B cell (primary cell): ENCODE measurements at regions not wholly inside any gene's neighbourhood (a gene's known extent, or its start where the extent isn't known, plus 50 kb on each side); places are given as distances from the start of the nearest gene placed in this dataset.

Source experiments
- EZH2 ChIP-seq: IDR thresholded peaks from 2 replicates; pipeline ENCODE4 v1.6.1; 2012; ENCODE audit warnings: borderline replicate concordance, low read depth, mild to moderate bottlenecking, moderate library complexity, low read length; ENCODE audit not compliant: insufficient read depth, poor library complexity, severe bottlenecking
- TF ChIP-seq, protein P1 (sequence below): fragments of 200-600 bp; IDR thresholded peaks from one replicate; pipeline ENCODE4 v1.8.0; 2022; ENCODE audit warnings: antibody characterized with exemption, mild to moderate bottlenecking

DNA sequence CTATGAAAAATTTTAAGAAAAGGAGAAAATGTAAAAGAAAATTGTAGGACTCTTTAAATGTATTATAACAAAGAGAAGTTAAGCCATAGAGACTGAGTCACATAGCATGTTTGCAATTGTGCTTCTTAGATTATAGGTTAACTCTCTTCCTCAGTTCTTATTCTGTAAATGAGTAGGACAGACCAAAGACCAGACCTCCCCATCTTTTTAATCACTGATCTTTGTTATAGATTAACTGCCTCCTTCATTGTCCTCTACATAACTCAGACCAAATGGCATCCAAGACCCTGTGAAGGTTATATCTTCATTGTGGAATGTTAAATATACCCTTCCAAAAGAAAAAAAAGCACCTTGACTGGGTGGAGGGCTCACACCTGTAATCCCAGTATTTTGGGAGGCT is 316.9 kb upstream of the LRRTM4 start:
- TF ChIP-seq, protein P1, sequence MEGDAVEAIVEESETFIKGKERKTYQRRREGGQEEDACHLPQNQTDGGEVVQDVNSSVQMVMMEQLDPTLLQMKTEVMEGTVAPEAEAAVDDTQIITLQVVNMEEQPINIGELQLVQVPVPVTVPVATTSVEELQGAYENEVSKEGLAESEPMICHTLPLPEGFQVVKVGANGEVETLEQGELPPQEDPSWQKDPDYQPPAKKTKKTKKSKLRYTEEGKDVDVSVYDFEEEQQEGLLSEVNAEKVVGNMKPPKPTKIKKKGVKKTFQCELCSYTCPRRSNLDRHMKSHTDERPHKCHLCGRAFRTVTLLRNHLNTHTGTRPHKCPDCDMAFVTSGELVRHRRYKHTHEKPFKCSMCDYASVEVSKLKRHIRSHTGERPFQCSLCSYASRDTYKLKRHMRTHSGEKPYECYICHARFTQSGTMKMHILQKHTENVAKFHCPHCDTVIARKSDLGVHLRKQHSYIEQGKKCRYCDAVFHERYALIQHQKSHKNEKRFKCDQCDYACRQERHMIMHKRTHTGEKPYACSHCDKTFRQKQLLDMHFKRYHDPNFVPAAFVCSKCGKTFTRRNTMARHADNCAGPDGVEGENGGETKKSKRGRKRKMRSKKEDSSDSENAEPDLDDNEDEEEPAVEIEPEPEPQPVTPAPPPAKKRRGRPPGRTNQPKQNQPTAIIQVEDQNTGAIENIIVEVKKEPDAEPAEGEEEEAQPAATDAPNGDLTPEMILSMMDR = no peak
- TF ChIP-seq EZH2 = no peak
